WTC11 (cell line): ENCODE measurements at regions not wholly inside any gene's neighbourhood (a gene's known extent, or its start where the extent isn't known, plus 50 kb on each side); places are given as distances from the start of the nearest gene placed in this dataset.

Experiments used
- ATAC-seq: fragments of 200-7000 bp; cut with Tn5 transposase; 2 replicates; pipeline ENCODE4 v1.10.0; 2021; ENCODE audit warnings: mild to moderate bottlenecking, moderate library complexity
- CTCF ChIA-PET: fragments of 300-600 bp; sonication (Branson Sonifier 250); formaldehyde crosslinking; loops from one replicate; lab custom pipeline; 2021; ENCODE audit warnings: antibody characterized with exemption; lab: Charles Lee
- POLR2A ChIA-PET: fragments of 350-600 bp; sonication (Branson Sonifier 250); formaldehyde crosslinking; loops from one replicate; lab custom pipeline; 2021; ENCODE audit warnings: antibody characterized with exemption; lab: Charles Lee
- DNase-seq: peaks from one replicate; pipeline ENCODE4 v3.0.0; 2021; ENCODE audit warnings: low spot score
- H3K27ac Mint-ChIP-seq: 2 replicates; pipeline ENCODE4 v1.8.0; 2021; ENCODE audit warnings: mixed read lengths
- H3K27me3 Mint-ChIP-seq: 2 replicates; pipeline ENCODE4 v1.8.0; 2021; ENCODE audit warnings: low read depth, mild to moderate bottlenecking, moderate library complexity, mixed read lengths
- H3K36me3 Mint-ChIP-seq: 2 replicates; pipeline ENCODE4 v1.8.0; 2021; ENCODE audit warnings: mixed read lengths
- H3K4me1 Mint-ChIP-seq: 2 replicates; pipeline ENCODE4 v1.8.0; 2022; ENCODE audit warnings: mixed read lengths
- H3K4me3 Mint-ChIP-seq: 2 replicates; pipeline ENCODE4 v1.8.0; 2021; ENCODE audit warnings: mild to moderate bottlenecking, moderate library complexity, mixed read lengths
- H3K9me3 Mint-ChIP-seq: 2 replicates; pipeline ENCODE4 v1.8.0; 2021; ENCODE audit warnings: mixed read lengths
- EMX1 ChIP-seq: fragments of 250-450 bp; sonication (Bioruptor Pico); IDR thresholded peaks from 2 replicates; pipeline ENCODE4 v1.8.0; 2021; ENCODE audit warnings: mild to moderate bottlenecking
- GTF2I ChIP-seq: fragments of 250-450 bp; sonication (Bioruptor Pico); conservative IDR thresholded peaks from 2 replicates; pipeline ENCODE4 v1.4.0; 2021; ENCODE audit warnings: mild to moderate bottlenecking
- HMGA2 ChIP-seq: fragments of 250-450 bp; sonication (Bioruptor Pico); IDR thresholded peaks from 2 replicates; pipeline ENCODE4 v1.4.0; 2021; ENCODE audit warnings: mild to moderate bottlenecking, moderate library complexity
- JUN ChIP-seq: sonication (generic); formaldehyde crosslinking; IDR thresholded peaks from 2 replicates; pipeline ENCODE4 v1.8.0; 2023; ENCODE audit warnings: mild to moderate bottlenecking, missing genetic modification reagents
- NFE2L1 ChIP-seq: sonication (generic); formaldehyde crosslinking; IDR thresholded peaks from 2 replicates; pipeline ENCODE4 v1.8.1; 2023; ENCODE audit warnings: missing genetic modification reagents
- NFYB ChIP-seq: sonication (generic); formaldehyde crosslinking; conservative IDR thresholded peaks from 2 replicates; pipeline ENCODE4 v1.8.0; 2022; ENCODE audit warnings: low read depth, missing genetic modification reagents
- OVOL2 ChIP-seq: fragments of 250-450 bp; sonication (Bioruptor Pico); IDR thresholded peaks from 2 replicates; pipeline ENCODE4 v1.9.0; 2021; ENCODE audit warnings: mild to moderate bottlenecking, borderline replicate concordance
- RORB ChIP-seq: fragments of 250-450 bp; sonication (Bioruptor Pico); IDR thresholded peaks from 2 replicates; pipeline ENCODE4 v1.9.0; 2021; ENCODE audit warnings: mild to moderate bottlenecking
- SMAD4 ChIP-seq: sonication (generic); formaldehyde crosslinking; IDR thresholded peaks from 2 replicates; pipeline ENCODE4 v1.8.0; 2022; ENCODE audit warnings: mild to moderate bottlenecking, missing genetic modification reagents
- TEAD4 ChIP-seq: sonication (generic); formaldehyde crosslinking; IDR thresholded peaks from 2 replicates; pipeline ENCODE4 v1.8.0; 2022; ENCODE audit warnings: mild to moderate bottlenecking, missing genetic modification reagents
- ZNF138 ChIP-seq: sonication (generic); formaldehyde crosslinking; conservative IDR thresholded peaks from 2 replicates; pipeline ENCODE4 v1.8.1; 2022; ENCODE audit warnings: mild to moderate bottlenecking, moderate library complexity, missing genetic modification reagents
- ZNF416 ChIP-seq: fragments of 250-450 bp; sonication (Bioruptor Pico); IDR thresholded peaks from 2 replicates; pipeline ENCODE4 v1.9.0; 2021; ENCODE audit warnings: mild to moderate bottlenecking, inconsistent platforms
- TF ChIP-seq, protein P1 (sequence below): sonication (generic); formaldehyde crosslinking; IDR thresholded peaks from 2 replicates; pipeline ENCODE4 v1.8.0; 2023; ENCODE audit warnings: missing genetic modification reagents
- TF ChIP-seq, protein P2 (sequence below): sonication (generic); formaldehyde crosslinking; IDR thresholded peaks from 2 replicates; pipeline ENCODE4 v1.8.1; 2023; ENCODE audit warnings: mild to moderate bottlenecking, missing genetic modification reagents, borderline replicate concordance
- TF ChIP-seq, protein P3 (sequence below): sonication (generic); formaldehyde crosslinking; IDR thresholded peaks from 2 replicates; pipeline ENCODE4 v1.8.1; 2022; ENCODE audit warnings: mild to moderate bottlenecking, moderate library complexity, missing genetic modification reagents
- TF ChIP-seq, protein P4 (sequence below): sonication (generic); formaldehyde crosslinking; conservative IDR thresholded peaks from 2 replicates; pipeline ENCODE4 v1.8.1; 2023; ENCODE audit warnings: mild to moderate bottlenecking, low read depth, missing genetic modification reagents, moderate library complexity
- TF ChIP-seq, protein P5 (sequence below): fragments of 250-450 bp; sonication (Bioruptor Pico); IDR thresholded peaks from 2 replicates; pipeline ENCODE4 v1.9.0; 2021; ENCODE audit warnings: mild to moderate bottlenecking
- TF ChIP-seq, protein P6 (sequence below): fragments of 250-450 bp; sonication (Bioruptor Pico); IDR thresholded peaks from 2 replicates; pipeline ENCODE4 v1.9.0; 2021; ENCODE audit warnings: mild to moderate bottlenecking, borderline replicate concordance
- TF ChIP-seq, protein P7 (sequence below): fragments of 250-450 bp; sonication (Bioruptor Pico); conservative IDR thresholded peaks from 2 replicates; pipeline ENCODE4 v1.9.0; 2021; ENCODE audit warnings: mild to moderate bottlenecking

DNA sequence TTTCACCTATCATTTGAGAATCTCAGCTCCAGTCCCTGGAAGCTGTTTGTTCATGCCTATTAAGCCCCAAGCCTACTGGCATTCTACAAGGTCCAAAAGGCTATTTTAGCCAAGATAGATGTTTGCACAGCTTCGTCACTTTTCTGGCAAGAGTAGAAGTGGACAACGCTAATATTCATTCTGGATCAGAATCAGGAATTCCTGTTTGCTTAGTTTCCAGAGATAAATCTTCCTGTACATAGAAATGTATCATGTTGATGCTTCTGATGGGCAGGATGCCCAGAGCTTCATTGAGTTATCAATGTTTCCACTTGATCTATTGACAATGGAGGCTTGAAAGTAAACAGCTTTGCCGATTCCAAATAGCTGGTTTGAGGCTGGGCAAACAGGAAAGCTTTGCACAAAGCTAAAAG, 260.7 kb upstream of the CA10 start:
- H3K27ac Mint-ChIP-seq = no peak overlapping the region
- CTCF ChIA-PET = no interaction called here
- no peaks in the 10 kb centered on the region for H3K4me1 Mint-ChIP-seq
- POLR2A ChIA-PET = no interaction called here
- DNase-seq (no peak), ATAC-seq (no peak)
- H3K9me3 Mint-ChIP-seq = peaks cover 65% of the 10 kb centered on the region
- H3K27me3 Mint-ChIP-seq = no peaks in the 10 kb centered on the region; the same call in 1 of the 2 replicates
- peaks cover 46% of the 10 kb centered on the region for H3K36me3 Mint-ChIP-seq
- no peak for TF ChIP-seq ZNF416 (CRISPR knock-in tag)
- TF ChIP-seq, protein P1, sequence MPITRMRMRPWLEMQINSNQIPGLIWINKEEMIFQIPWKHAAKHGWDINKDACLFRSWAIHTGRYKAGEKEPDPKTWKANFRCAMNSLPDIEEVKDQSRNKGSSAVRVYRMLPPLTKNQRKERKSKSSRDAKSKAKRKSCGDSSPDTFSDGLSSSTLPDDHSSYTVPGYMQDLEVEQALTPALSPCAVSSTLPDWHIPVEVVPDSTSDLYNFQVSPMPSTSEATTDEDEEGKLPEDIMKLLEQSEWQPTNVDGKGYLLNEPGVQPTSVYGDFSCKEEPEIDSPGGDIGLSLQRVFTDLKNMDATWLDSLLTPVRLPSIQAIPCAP = no peak
- TF ChIP-seq, protein P2, sequence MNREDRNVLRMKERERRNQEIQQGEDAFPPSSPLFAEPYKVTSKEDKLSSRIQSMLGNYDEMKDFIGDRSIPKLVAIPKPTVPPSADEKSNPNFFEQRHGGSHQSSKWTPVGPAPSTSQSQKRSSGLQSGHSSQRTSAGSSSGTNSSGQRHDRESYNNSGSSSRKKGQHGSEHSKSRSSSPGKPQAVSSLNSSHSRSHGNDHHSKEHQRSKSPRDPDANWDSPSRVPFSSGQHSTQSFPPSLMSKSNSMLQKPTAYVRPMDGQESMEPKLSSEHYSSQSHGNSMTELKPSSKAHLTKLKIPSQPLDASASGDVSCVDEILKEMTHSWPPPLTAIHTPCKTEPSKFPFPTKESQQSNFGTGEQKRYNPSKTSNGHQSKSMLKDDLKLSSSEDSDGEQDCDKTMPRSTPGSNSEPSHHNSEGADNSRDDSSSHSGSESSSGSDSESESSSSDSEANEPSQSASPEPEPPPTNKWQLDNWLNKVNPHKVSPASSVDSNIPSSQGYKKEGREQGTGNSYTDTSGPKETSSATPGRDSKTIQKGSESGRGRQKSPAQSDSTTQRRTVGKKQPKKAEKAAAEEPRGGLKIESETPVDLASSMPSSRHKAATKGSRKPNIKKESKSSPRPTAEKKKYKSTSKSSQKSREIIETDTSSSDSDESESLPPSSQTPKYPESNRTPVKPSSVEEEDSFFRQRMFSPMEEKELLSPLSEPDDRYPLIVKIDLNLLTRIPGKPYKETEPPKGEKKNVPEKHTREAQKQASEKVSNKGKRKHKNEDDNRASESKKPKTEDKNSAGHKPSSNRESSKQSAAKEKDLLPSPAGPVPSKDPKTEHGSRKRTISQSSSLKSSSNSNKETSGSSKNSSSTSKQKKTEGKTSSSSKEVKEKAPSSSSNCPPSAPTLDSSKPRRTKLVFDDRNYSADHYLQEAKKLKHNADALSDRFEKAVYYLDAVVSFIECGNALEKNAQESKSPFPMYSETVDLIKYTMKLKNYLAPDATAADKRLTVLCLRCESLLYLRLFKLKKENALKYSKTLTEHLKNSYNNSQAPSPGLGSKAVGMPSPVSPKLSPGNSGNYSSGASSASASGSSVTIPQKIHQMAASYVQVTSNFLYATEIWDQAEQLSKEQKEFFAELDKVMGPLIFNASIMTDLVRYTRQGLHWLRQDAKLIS (CRISPR knock-in tag) = no peak
- TF ChIP-seq, protein P3, sequence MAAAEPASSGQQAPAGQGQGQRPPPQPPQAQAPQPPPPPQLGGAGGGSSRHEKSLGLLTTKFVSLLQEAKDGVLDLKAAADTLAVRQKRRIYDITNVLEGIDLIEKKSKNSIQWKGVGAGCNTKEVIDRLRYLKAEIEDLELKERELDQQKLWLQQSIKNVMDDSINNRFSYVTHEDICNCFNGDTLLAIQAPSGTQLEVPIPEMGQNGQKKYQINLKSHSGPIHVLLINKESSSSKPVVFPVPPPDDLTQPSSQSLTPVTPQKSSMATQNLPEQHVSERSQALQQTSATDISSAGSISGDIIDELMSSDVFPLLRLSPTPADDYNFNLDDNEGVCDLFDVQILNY = no peak
- TF ChIP-seq NFE2L1 = no peak
- no peak for TF ChIP-seq ZNF138 (CRISPR knock-in tag)
- TF ChIP-seq TEAD4 (CRISPR knock-in tag) = no peak
- no peak for TF ChIP-seq OVOL2 (CRISPR knock-in tag)
- TF ChIP-seq, all 79 proteins: peak for 0
- H3K4me3 Mint-ChIP-seq = no peak overlapping the region

DNA sequence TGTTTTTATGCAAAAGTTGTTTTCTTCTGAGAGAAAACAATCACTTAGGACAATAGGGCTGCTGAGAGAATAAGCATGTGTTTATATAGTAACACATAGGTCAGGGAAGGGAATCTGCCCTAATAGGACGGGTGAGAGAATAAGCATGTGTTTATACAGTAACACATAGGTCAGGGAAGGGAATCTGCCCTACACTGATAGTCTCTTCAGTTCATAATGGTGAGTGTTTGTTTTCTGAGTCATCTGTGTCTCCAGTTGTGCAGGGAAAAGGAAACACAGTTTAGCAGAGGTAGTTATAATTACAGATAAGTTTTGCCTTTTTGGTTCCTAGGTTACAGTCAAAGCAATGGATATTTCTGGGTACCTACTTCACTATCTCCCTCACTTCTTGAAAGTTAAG, 252.3 kb upstream of the CA10 start:
- DNase-seq = no peak
- Mint-ChIP-seq H3K27me3 (no peaks in the 10 kb centered on the region; the same call in 1 of the 2 replicates), H3K4me3 (no peak overlapping the region), H3K36me3 (peaks cover 44% of the 10 kb centered on the region), H3K4me1 (peaks cover 3% of the 10 kb centered on the region; the same call in 1 of the 2 replicates), H3K9me3 (peaks cover 53% of the 10 kb centered on the region), H3K27ac (no peak overlapping the region)
- CTCF ChIA-PET = no interaction called here
- ATAC-seq = no peak
- POLR2A ChIA-PET = no interaction called here
- TF ChIP-seq JUN (CRISPR knock-in tag) (no peak), GTF2I (no peak), HMGA2 (CRISPR knock-in tag) (no peak), SMAD4 (CRISPR knock-in tag) (no peak), NFYB (CRISPR knock-in tag) (no peak), RORB (CRISPR knock-in tag) (no peak), EMX1 (no peak)
- TF ChIP-seq, protein P4, sequence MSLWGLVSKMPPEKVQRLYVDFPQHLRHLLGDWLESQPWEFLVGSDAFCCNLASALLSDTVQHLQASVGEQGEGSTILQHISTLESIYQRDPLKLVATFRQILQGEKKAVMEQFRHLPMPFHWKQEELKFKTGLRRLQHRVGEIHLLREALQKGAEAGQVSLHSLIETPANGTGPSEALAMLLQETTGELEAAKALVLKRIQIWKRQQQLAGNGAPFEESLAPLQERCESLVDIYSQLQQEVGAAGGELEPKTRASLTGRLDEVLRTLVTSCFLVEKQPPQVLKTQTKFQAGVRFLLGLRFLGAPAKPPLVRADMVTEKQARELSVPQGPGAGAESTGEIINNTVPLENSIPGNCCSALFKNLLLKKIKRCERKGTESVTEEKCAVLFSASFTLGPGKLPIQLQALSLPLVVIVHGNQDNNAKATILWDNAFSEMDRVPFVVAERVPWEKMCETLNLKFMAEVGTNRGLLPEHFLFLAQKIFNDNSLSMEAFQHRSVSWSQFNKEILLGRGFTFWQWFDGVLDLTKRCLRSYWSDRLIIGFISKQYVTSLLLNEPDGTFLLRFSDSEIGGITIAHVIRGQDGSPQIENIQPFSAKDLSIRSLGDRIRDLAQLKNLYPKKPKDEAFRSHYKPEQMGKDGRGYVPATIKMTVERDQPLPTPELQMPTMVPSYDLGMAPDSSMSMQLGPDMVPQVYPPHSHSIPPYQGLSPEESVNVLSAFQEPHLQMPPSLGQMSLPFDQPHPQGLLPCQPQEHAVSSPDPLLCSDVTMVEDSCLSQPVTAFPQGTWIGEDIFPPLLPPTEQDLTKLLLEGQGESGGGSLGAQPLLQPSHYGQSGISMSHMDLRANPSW (CRISPR knock-in tag) = no peak
- TF ChIP-seq, protein P5, sequence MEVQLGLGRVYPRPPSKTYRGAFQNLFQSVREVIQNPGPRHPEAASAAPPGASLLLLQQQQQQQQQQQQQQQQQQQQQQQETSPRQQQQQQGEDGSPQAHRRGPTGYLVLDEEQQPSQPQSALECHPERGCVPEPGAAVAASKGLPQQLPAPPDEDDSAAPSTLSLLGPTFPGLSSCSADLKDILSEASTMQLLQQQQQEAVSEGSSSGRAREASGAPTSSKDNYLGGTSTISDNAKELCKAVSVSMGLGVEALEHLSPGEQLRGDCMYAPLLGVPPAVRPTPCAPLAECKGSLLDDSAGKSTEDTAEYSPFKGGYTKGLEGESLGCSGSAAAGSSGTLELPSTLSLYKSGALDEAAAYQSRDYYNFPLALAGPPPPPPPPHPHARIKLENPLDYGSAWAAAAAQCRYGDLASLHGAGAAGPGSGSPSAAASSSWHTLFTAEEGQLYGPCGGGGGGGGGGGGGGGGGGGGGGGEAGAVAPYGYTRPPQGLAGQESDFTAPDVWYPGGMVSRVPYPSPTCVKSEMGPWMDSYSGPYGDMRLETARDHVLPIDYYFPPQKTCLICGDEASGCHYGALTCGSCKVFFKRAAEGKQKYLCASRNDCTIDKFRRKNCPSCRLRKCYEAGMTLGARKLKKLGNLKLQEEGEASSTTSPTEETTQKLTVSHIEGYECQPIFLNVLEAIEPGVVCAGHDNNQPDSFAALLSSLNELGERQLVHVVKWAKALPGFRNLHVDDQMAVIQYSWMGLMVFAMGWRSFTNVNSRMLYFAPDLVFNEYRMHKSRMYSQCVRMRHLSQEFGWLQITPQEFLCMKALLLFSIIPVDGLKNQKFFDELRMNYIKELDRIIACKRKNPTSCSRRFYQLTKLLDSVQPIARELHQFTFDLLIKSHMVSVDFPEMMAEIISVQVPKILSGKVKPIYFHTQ = no peak
- TF ChIP-seq, protein P6, sequence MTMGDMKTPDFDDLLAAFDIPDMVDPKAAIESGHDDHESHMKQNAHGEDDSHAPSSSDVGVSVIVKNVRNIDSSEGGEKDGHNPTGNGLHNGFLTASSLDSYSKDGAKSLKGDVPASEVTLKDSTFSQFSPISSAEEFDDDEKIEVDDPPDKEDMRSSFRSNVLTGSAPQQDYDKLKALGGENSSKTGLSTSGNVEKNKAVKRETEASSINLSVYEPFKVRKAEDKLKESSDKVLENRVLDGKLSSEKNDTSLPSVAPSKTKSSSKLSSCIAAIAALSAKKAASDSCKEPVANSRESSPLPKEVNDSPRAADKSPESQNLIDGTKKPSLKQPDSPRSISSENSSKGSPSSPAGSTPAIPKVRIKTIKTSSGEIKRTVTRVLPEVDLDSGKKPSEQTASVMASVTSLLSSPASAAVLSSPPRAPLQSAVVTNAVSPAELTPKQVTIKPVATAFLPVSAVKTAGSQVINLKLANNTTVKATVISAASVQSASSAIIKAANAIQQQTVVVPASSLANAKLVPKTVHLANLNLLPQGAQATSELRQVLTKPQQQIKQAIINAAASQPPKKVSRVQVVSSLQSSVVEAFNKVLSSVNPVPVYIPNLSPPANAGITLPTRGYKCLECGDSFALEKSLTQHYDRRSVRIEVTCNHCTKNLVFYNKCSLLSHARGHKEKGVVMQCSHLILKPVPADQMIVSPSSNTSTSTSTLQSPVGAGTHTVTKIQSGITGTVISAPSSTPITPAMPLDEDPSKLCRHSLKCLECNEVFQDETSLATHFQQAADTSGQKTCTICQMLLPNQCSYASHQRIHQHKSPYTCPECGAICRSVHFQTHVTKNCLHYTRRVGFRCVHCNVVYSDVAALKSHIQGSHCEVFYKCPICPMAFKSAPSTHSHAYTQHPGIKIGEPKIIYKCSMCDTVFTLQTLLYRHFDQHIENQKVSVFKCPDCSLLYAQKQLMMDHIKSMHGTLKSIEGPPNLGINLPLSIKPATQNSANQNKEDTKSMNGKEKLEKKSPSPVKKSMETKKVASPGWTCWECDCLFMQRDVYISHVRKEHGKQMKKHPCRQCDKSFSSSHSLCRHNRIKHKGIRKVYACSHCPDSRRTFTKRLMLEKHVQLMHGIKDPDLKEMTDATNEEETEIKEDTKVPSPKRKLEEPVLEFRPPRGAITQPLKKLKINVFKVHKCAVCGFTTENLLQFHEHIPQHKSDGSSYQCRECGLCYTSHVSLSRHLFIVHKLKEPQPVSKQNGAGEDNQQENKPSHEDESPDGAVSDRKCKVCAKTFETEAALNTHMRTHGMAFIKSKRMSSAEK (CRISPR knock-in tag) = no peak
- TF ChIP-seq, protein P7, sequence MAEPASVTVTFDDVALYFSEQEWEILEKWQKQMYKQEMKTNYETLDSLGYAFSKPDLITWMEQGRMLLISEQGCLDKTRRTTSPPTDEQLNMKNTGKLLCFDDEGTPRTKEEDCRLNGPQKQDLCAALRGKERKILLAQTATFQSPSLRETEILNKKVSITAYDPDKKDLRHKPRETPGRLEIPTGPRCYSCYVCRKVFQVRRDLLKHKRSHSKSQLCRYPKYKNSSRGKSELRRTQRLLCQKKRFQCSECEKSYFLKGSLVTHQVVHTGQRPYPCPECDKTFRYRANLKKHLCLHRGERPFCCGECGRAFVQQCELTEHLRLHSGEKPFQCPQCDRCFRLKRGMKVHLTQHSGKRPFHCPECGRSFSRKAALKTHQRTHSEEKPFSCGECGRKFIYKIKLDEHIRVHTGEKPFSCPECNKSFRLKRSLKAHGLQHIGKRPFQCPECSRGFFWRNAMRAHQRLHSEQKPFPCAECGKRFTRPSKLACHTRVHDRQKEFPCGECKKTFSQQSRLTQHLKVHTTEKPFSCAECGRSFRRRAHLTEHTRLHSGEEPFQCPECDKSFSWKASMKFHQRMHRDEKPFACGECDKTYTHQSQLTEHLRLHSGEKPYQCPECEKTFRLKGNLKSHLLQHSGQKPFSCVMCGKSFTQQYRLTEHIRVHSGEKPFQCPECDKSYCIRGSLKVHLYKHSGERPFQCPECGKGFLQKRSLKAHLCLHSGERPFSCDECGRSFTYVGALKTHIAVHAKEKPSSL (CRISPR knock-in tag) = no peak
